Panc1 (cell line): ENCODE measurements at regions not wholly inside any gene's neighbourhood (a gene's known extent, or its start where the extent isn't known, plus 50 kb on each side); places are given as distances from the start of the nearest gene placed in this dataset.
A peak's percentile ranks its signal among the peaks of the same experiment; 100 is the strongest.

Experiments
- ATAC-seq: fragments of 200-7000 bp; cut with Tn5 transposase; 2 replicates; pipeline ENCODE4 v1.9.1; 2020; ENCODE audit warnings: mild to moderate bottlenecking, moderate library complexity
- BruUV-seq: library from RNA; stranded (reverse); fragments of 400-500 nt; replicated peaks from 2 replicates; lab custom pipeline; 2021; lab: Mats Ljungman, UMichigan
- CTCF ChIA-PET: fragments of 300-600 bp; sonication (Branson Sonifier 250); formaldehyde crosslinking; loops from one replicate; lab custom pipeline; 2022; ENCODE audit warnings: antibody characterized with exemption; lab: Charles Lee
- POLR2A ChIA-PET: fragments of 300-600 bp; sonication (Branson Sonifier 250); formaldehyde crosslinking; loops from one replicate; lab custom pipeline; 2022; ENCODE audit warnings: antibody characterized with exemption; lab: Charles Lee
- DNase-seq: peaks from one replicate; pipeline ENCODE4 v3.0.0-alpha.2; 2010; ENCODE audit warnings: low read depth, low spot score
- H3K27ac ChIP-seq: 2 replicates; pipeline ENCODE4 v1.5.1; 2011; ENCODE audit warnings: mild to moderate bottlenecking, low read length, inconsistent platforms
- H3K27me3 ChIP-seq: fragments of 200-500 bp; sonication (Bioruptor generic); 2 replicates; pipeline ENCODE4 v1.6.0; 2014; ENCODE audit warnings: low read length, inconsistent platforms; ENCODE audit not compliant: control insufficient read depth, insufficient read depth
- H3K36me3 ChIP-seq: fragments of 200-500 bp; sonication (Bioruptor generic); 2 replicates; pipeline ENCODE4 v1.5.1; 2014; ENCODE audit warnings: inconsistent platforms, mild to moderate bottlenecking, low read length, moderate library complexity; ENCODE audit not compliant: control insufficient read depth, insufficient read depth
- H3K4me1 ChIP-seq: 2 replicates; pipeline ENCODE4 v1.5.1; 2011; ENCODE audit warnings: inconsistent platforms, mild to moderate bottlenecking, low read length, moderate library complexity; ENCODE audit not compliant: control insufficient read depth, insufficient read depth
- H3K4me3 ChIP-seq, 2 experiments: 2 replicates each; pipeline ENCODE4 v1.5.1; 2011 to 2012; ENCODE audit warnings: low read depth in 2 of 2, low read length in 2 of 2, mild to moderate bottlenecking in 2 of 2, inconsistent platforms in 1 of 2, moderate library complexity in 1 of 2
- H3K9me3 ChIP-seq: fragments of 200-500 bp; sonication (Bioruptor generic); 2 replicates; pipeline ENCODE4 v1.5.1; 2014; ENCODE audit warnings: low read depth, mild to moderate bottlenecking, inconsistent platforms, low read length, moderate library complexity; ENCODE audit not compliant: control insufficient read depth, insufficient read depth
- CTCF ChIP-seq: fragments of 450-650 bp; IDR thresholded peaks from 2 replicates; pipeline ENCODE4 v1.5.1; 2017; ENCODE audit warnings: mild to moderate bottlenecking
- POLR2AphosphoS5 ChIP-seq: IDR thresholded peaks from 2 replicates; pipeline ENCODE4 v1.6.1; 2012; ENCODE audit warnings: mild to moderate bottlenecking, low read depth, low read length, moderate library complexity
- REST ChIP-seq, 2 experiments: IDR thresholded peaks; 2 replicates each; pipeline ENCODE4 v1.6.1; 2011 to 2012; ENCODE audit warnings: low read depth in 2 of 2, control low read depth in 1 of 2, low read length in 1 of 2, mild to moderate bottlenecking in 1 of 2, moderate library complexity in 1 of 2; ENCODE audit not compliant: insufficient read depth in 1 of 2
- SIN3A ChIP-seq: IDR thresholded peaks from 2 replicates; pipeline ENCODE4 v1.6.1; 2012; ENCODE audit warnings: low read depth, mild to moderate bottlenecking, low read length, moderate library complexity, borderline replicate concordance; ENCODE audit not compliant: insufficient read depth
- TCF7L2 ChIP-seq: IDR thresholded peaks from 2 replicates; pipeline ENCODE4 v1.6.1; 2011; ENCODE audit warnings: mild to moderate bottlenecking, low read depth, low read length, inconsistent platforms
- in situ Hi-C: cut with HindIII; loops from 2 replicates; pipeline ENCODE4 v1.10.0; 2016; ENCODE audit warnings: low sequenced_read_pairs, low pct_unique_long_range_greater_than_20kb
- intact Hi-C: fragments of 100-400 bp; cut with micrococcal nuclease; formaldehyde crosslinking; loops from one replicate; pipeline ENCODE4 v1.10.0; 2022; ENCODE audit not compliant: unreplicated experiment

- no TSS peak for BruUV-seq
- ATAC-seq (0 out of 2 replicates have a peak, but pooled peaks have one; percentile 42), DNase-seq (no peak)
- Histone ChIP-seq H3K4me3 (no peak overlapping the region), H3K27ac (no peak overlapping the region), H3K27me3 (no peaks in the 10 kb centered on the region), H3K4me1 (no peaks in the 10 kb centered on the region), H3K9me3 (no peaks in the 10 kb centered on the region), H3K36me3 (no peaks in the 10 kb centered on the region)
- POLR2A ChIA-PET = no interaction called here
- intact Hi-C loops = no loop called here
- TF ChIP-seq CTCF (no peak), REST (IDR thresholded peaks at IDR 0.05; ENCODE audit: insufficient read depth in 1 of 2, low read depth in 2 of 2, low read length in 1 of 2) (no peak), SIN3A (no peak), TCF7L2 (no peak), POLR2AphosphoS5 (no peak)
- CTCF ChIA-PET = interaction anchor here (0.7 kb wide), 1 partner anchor 33 kb away, joined by 3 read pairs; no protein-coding TSS in a partner anchor
- in situ Hi-C loops = no loop called here
Measured at GRCh38 chr2:100627330-100628300, 64.8 kb downstream of the PDCL3 start.

- H3K36me3 ChIP-seq = no peaks in the 10 kb centered on the region
- no peaks in the 10 kb centered on the region for H3K9me3 ChIP-seq
- POLR2A ChIA-PET = no interaction called here
- ATAC-seq (no peak), DNase-seq (no peak)
- no peak overlapping the region for H3K4me3 ChIP-seq
- CTCF ChIA-PET = no interaction called here
- intact Hi-C loops (no loop called here), in situ Hi-C loops (no loop called here)
- H3K27me3 ChIP-seq = no peaks in the 10 kb centered on the region
- no peak overlapping the region for H3K27ac ChIP-seq
- TF ChIP-seq POLR2AphosphoS5 = no peak
- TF ChIP-seq TCF7L2 = no peak
- no peak for TF ChIP-seq SIN3A
- no peaks in the 10 kb centered on the region for H3K4me1 ChIP-seq
- BruUV-seq = no TSS peak
Measured at GRCh38 chr2:100628506-100628905, 65.7 kb downstream of the PDCL3 start.
